NCI-H526 treated with DMSO at 0.1 percent for 48 hours (cell line): ENCODE measurements at regions not wholly inside any gene's neighbourhood (a gene's known extent, or its start where the extent isn't known, plus 50 kb on each side); places are given as distances from the start of the nearest gene placed in this dataset.
"Not testable (repeated sequence)": the region's sequence is repeated elsewhere in the genome, so short reads cannot be mapped to it uniquely, and the experiment has no call there.

ENCODE experiments used
- DNase-seq: peaks from one replicate; lab custom pipeline; 2025; lab: John Stamatoyannopoulos, UW

- DNase-seq = no peak
Observed at GRCh38 chr1:195754874-195755273, 853.4 kb downstream of the KCNT2 start.

- no peak for DNase-seq
Observed at GRCh38 chr1:195754303-195754702, 853.9 kb downstream of the KCNT2 start.

GRCh38 chr1:195748969-195749368 lies 859.3 kb downstream of the KCNT2 start:
- no peak for DNase-seq

GRCh38 chr1:195745189-195746010 lies 862.8 kb downstream of the KCNT2 start:
- DNase-seq = no peak

- no peak for DNase-seq
Observed at GRCh38 chr1:195744256-195744655, 864.0 kb downstream of the KCNT2 start.

GRCh38 chr1:195740862-195741261 lies 867.4 kb downstream of the KCNT2 start:
- DNase-seq = no peak

GRCh38 chr1:195738966-195739650 lies 869.1 kb downstream of the KCNT2 start:
- no peak for DNase-seq

GRCh38 chr1:195735140-195735539 lies 873.1 kb downstream of the KCNT2 start:
- DNase-seq = no peak

GRCh38 chr1:195733826-195734225 lies 874.4 kb downstream of the KCNT2 start:
- DNase-seq = no peak

GRCh38 chr1:195733408-195733807 lies 874.8 kb downstream of the KCNT2 start:
- DNase-seq = no peak

- no peak for DNase-seq
Observed at GRCh38 chr1:195731385-195731784, 876.9 kb downstream of the KCNT2 start.

GRCh38 chr1:195723796-195724194 lies 884.4 kb downstream of the KCNT2 start:
- DNase-seq = no peak

GRCh38 chr1:195722852-195723795 lies 885.1 kb downstream of the KCNT2 start:
- not testable (repeated sequence) for DNase-seq

- DNase-seq = not testable (repeated sequence)
Observed at GRCh38 chr1:195722146-195722545, 886.1 kb downstream of the KCNT2 start.

GRCh38 chr1:195721210-195721971 lies 886.8 kb downstream of the KCNT2 start:
- no peak for DNase-seq

GRCh38 chr1:195717651-195718050 lies 890.6 kb downstream of the KCNT2 start:
- no peak for DNase-seq

GRCh38 chr1:195715652-195716051 lies 892.6 kb downstream of the KCNT2 start:
- no peak for DNase-seq

- DNase-seq = no peak
Observed at GRCh38 chr1:195714248-195714647, 894.0 kb downstream of the KCNT2 start.

GRCh38 chr1:195709821-195710220 lies 898.4 kb downstream of the KCNT2 start:
- no peak for DNase-seq

GRCh38 chr1:195704028-195704427 lies 904.2 kb downstream of the KCNT2 start:
- DNase-seq = no peak

GRCh38 chr1:195701149-195701548 lies 907.1 kb downstream of the KCNT2 start:
- DNase-seq = no peak

- no peak for DNase-seq
Observed at GRCh38 chr1:195697130-195697529, 911.1 kb downstream of the KCNT2 start.
